WTC11 (cell line): ENCODE measurements at regions not wholly inside any gene's neighbourhood (a gene's known extent, or its start where the extent isn't known, plus 50 kb on each side); places are given as distances from the start of the nearest gene placed in this dataset.
"Not testable (repeated sequence)": the region's sequence is repeated elsewhere in the genome, so short reads cannot be mapped to it uniquely, and the experiment has no call there.

Experiments used
- ATAC-seq: fragments of 200-7000 bp; cut with Tn5 transposase; 2 replicates; pipeline ENCODE4 v1.10.0; 2021; ENCODE audit warnings: mild to moderate bottlenecking, moderate library complexity
- CTCF ChIA-PET: fragments of 300-600 bp; sonication (Branson Sonifier 250); formaldehyde crosslinking; loops from one replicate; lab custom pipeline; 2021; ENCODE audit warnings: antibody characterized with exemption; lab: Charles Lee
- POLR2A ChIA-PET: fragments of 350-600 bp; sonication (Branson Sonifier 250); formaldehyde crosslinking; loops from one replicate; lab custom pipeline; 2021; ENCODE audit warnings: antibody characterized with exemption; lab: Charles Lee
- DNase-seq: peaks from one replicate; pipeline ENCODE4 v3.0.0; 2021; ENCODE audit warnings: low spot score
- H3K27ac Mint-ChIP-seq: 2 replicates; pipeline ENCODE4 v1.8.0; 2021; ENCODE audit warnings: mixed read lengths
- H3K27me3 Mint-ChIP-seq: 2 replicates; pipeline ENCODE4 v1.8.0; 2021; ENCODE audit warnings: low read depth, mild to moderate bottlenecking, moderate library complexity, mixed read lengths
- H3K36me3 Mint-ChIP-seq: 2 replicates; pipeline ENCODE4 v1.8.0; 2021; ENCODE audit warnings: mixed read lengths
- H3K4me1 Mint-ChIP-seq: 2 replicates; pipeline ENCODE4 v1.8.0; 2022; ENCODE audit warnings: mixed read lengths
- H3K4me3 Mint-ChIP-seq: 2 replicates; pipeline ENCODE4 v1.8.0; 2021; ENCODE audit warnings: mild to moderate bottlenecking, moderate library complexity, mixed read lengths
- H3K9me3 Mint-ChIP-seq: 2 replicates; pipeline ENCODE4 v1.8.0; 2021; ENCODE audit warnings: mixed read lengths
- AR ChIP-seq: fragments of 250-450 bp; sonication (Bioruptor Pico); IDR thresholded peaks from 2 replicates; pipeline ENCODE4 v1.9.0; 2021; ENCODE audit warnings: mild to moderate bottlenecking
- ARID4B ChIP-seq: sonication (generic); formaldehyde crosslinking; IDR thresholded peaks from 2 replicates; pipeline ENCODE4 v1.8.0; 2023; ENCODE audit warnings: missing genetic modification reagents, mild to moderate bottlenecking, borderline replicate concordance
- GTF2I ChIP-seq: fragments of 250-450 bp; sonication (Bioruptor Pico); conservative IDR thresholded peaks from 2 replicates; pipeline ENCODE4 v1.4.0; 2021; ENCODE audit warnings: mild to moderate bottlenecking
- IRF1 ChIP-seq: sonication (generic); formaldehyde crosslinking; IDR thresholded peaks from 2 replicates; pipeline ENCODE4 v1.8.0; 2023; ENCODE audit warnings: missing genetic modification reagents
- KAT7 ChIP-seq: sonication (generic); formaldehyde crosslinking; IDR thresholded peaks from 2 replicates; pipeline ENCODE4 v1.8.1; 2023; ENCODE audit warnings: missing genetic modification reagents, mild to moderate bottlenecking, borderline replicate concordance
- NFATC4 ChIP-seq: fragments of 250-450 bp; sonication (Bioruptor Pico); IDR thresholded peaks from 2 replicates; pipeline ENCODE4 v1.9.0; 2021; ENCODE audit warnings: mild to moderate bottlenecking
- NR1H2 ChIP-seq: sonication (generic); formaldehyde crosslinking; IDR thresholded peaks from 2 replicates; pipeline ENCODE4 v1.9.0; 2021; ENCODE audit warnings: mild to moderate bottlenecking, moderate library complexity, missing genetic modification reagents
- OVOL2 ChIP-seq: fragments of 250-450 bp; sonication (Bioruptor Pico); IDR thresholded peaks from 2 replicates; pipeline ENCODE4 v1.9.0; 2021; ENCODE audit warnings: mild to moderate bottlenecking, borderline replicate concordance
- STAT6 ChIP-seq: sonication (generic); formaldehyde crosslinking; conservative IDR thresholded peaks from 2 replicates; pipeline ENCODE4 v1.8.1; 2023; ENCODE audit warnings: mild to moderate bottlenecking, low read depth, missing genetic modification reagents, moderate library complexity
- ZBTB43 ChIP-seq: sonication (generic); formaldehyde crosslinking; IDR thresholded peaks from 2 replicates; pipeline ENCODE4 v1.8.1; 2023; ENCODE audit warnings: mild to moderate bottlenecking, missing genetic modification reagents
- ZNF532 ChIP-seq: fragments of 250-450 bp; sonication (Bioruptor Pico); IDR thresholded peaks from 2 replicates; pipeline ENCODE4 v1.9.0; 2021; ENCODE audit warnings: mild to moderate bottlenecking, borderline replicate concordance

- no peak for TF ChIP-seq AR
- TF ChIP-seq ZBTB43 (CRISPR knock-in tag) = no peak
- no peak for TF ChIP-seq NR1H2 (CRISPR knock-in tag)
Observed at GRCh38 chr7:106447318-106447847, 162.6 kb upstream of the NAMPT start (continued).

GRCh38 chr7:106445366-106445765 is 160.6 kb upstream of the NAMPT start:
- POLR2A ChIA-PET, ATAC-seq, H3K27me3 Mint-ChIP-seq, H3K4me3 Mint-ChIP-seq, DNase-seq, H3K27ac Mint-ChIP-seq, CTCF ChIA-PET, H3K4me1 Mint-ChIP-seq: not testable (repeated sequence)
- Mint-ChIP-seq H3K36me3 (peaks cover 13% of the 10 kb centered on the region), H3K9me3 (peaks cover 47% of the 10 kb centered on the region)

- Mint-ChIP-seq H3K36me3 (peaks cover 14% of the 10 kb centered on the region), H3K4me3 (no peak overlapping the region)
- POLR2A ChIA-PET = no interaction called here
Observed at GRCh38 chr7:106444068-106444655, 159.4 kb upstream of the NAMPT start.

More at GRCh38 chr7:106444068-106444655, 159.4 kb upstream of the NAMPT start:
- ATAC-seq = no peak
- no peak for TF ChIP-seq ARID4B
- TF ChIP-seq OVOL2 = no peak
- TF ChIP-seq IRF1 = no peak
- no peak for TF ChIP-seq ZNF532 (CRISPR knock-in tag)
- TF ChIP-seq KAT7 (CRISPR knock-in tag) = no peak
- TF ChIP-seq NFATC4 (CRISPR knock-in tag) = no peak
- no peak for TF ChIP-seq STAT6
- TF ChIP-seq GTF2I (CRISPR knock-in tag) = no peak
- no peak for DNase-seq
- peaks cover 46% of the 10 kb centered on the region for H3K9me3 Mint-ChIP-seq
- no peak overlapping the region for H3K27ac Mint-ChIP-seq
- H3K4me1 Mint-ChIP-seq = no peaks in the 10 kb centered on the region
- CTCF ChIA-PET = no interaction called here
- peaks cover 5% of the 10 kb centered on the region for H3K27me3 Mint-ChIP-seq
